HG02885 (cell line): ENCODE measurements at regions not wholly inside any gene's neighbourhood (a gene's known extent, or its start where the extent isn't known, plus 50 kb on each side); places are given as distances from the start of the nearest gene placed in this dataset.
"Not testable (repeated sequence)": the region's sequence is repeated elsewhere in the genome, so short reads cannot be mapped to it uniquely, and the experiment has no call there.

Experiments used
- ATAC-seq: cut with Tn5 transposase; IDR thresholded peaks from one replicate; pipeline ENCODE4 v1.9.1; 2021; ENCODE audit warnings: mild to moderate bottlenecking; ENCODE audit not compliant: unreplicated experiment, poor library complexity

DNA sequence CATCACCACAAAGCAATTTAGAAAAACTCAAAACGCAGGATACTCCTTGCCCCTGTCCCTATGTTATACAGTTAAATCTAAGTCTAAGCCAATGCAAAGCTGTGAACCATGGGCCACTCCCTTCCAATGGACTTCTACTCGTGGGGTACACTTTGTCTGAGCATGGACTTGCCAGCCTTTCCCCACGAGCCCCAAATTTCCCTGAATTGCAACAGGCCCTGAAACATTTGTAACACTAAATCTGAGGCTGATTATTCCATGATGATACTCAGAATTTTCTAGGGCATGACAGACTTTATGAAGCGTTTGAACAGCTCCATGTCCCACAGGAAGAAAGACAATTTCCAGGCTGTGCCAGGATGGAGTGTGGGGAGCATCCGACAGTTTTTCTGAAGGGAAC, 189.6 kb downstream of the TXNL1 start:
- ATAC-seq, result no peak

DNA sequence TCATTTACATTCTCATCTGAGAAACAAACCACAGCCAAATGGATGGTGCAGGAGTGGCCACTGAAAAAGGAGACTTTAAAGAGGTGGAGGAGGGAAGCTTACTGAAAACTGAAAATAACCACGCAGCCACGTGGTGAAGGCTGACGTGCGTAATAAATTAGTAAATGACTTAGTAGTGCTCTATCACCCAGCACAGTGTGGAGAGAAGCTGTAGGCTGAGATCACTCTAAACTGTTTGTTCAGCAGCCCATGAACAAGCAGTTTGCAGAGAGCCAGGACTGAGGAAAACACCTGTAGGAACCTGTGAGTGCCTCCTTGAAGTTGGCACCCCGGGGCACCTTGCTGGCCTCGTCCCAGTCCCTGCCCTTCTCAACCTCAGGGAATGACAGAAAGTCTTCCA, 193.0 kb downstream of the TXNL1 start:
- no peak for ATAC-seq

- no peak for ATAC-seq
Measured at GRCh38 chr18:56444201-56444600, 194.2 kb downstream of the TXNL1 start.

GRCh38 chr18:56443166-56443907, 195.1 kb downstream of the TXNL1 start:
- ATAC-seq, result no peak

DNA sequence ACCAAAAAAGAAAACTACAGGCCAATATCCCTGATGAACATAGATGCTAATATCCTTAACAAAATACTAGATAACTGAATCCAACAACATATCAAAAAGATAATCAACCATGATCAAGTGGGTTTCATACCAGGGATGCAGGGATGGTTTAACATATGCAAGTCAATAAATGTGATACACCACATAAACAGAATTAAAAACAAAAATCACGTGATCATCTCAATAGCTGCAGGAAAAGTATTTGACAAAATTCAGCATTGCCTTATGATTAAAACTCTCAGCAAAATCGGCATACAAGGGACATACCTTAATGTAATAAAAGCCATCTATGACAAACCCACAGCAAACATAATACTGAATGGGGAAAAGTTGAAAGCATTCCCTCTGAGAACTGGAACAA, 199.9 kb downstream of the TXNL1 start:
- ATAC-seq, result not testable (repeated sequence)

DNA sequence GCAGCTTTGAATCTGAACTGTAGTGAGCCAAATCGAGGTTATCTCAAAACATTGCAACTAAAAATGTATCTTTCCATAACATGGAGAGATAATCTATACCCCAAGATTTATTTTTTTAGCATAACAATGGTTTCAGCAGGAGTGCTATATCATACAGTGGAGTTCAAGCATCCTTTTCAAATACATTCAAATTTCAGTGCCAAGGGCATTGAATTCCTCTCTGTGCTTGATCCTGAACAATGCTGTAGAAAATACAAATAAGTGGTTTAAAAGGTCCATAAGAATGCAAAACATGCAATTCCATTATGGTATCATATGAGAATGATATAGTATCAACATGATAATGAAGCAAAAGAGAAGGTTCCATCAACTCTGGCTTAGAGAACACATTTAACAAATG, 201.7 kb downstream of the TXNL1 start:
- ATAC-seq, result no peak

GRCh38 chr18:56433919-56434318, 204.5 kb downstream of the TXNL1 start:
- ATAC-seq, result no peak

- no peak for ATAC-seq
Measured at GRCh38 chr18:56431551-56431950, 206.8 kb downstream of the TXNL1 start.

- no peak for ATAC-seq
Measured at GRCh38 chr18:56423626-56424025, 214.8 kb downstream of the TXNL1 start.

- ATAC-seq, result no peak
Measured at GRCh38 chr18:56421647-56422046, 216.7 kb downstream of the TXNL1 start.

DNA sequence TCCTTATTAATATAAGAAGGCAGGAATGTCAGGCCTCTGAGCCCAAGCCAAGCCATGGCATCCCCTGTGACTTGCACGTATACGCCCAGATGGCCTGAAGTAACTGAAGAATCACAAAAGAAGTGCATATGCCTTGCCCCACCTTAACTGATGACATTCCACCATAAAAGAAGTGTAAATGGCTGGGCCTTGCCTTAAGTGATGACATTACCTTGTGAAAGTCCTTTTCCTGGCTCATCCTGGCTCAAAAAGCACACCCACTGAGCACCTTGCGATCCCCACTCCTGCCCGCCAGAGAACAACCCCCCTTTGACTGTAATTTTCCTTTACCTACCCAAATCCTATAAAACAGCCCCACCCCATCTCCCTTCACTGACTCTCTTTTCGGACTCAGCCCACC, 217.5 kb downstream of the TXNL1 start:
- not testable (repeated sequence) for ATAC-seq

DNA sequence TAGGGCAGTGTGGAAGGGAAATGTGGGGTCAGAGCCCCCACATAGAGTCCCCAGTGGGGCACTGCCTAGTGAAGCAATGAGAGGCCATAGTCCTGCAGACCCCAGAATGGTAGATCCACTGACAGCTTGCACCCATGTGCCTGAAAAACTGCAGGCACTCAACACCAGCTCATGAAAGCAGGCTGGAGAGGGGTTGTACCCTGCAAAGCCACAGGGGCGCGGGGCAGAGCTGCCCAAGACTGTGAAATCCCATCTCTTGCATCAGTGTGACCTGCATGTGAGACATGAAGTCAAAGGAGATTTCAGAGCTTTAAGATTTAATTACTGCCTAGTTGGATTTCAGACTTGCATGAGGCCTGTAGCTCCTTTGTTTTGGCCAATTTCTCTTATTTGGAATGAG, 224.0 kb downstream of the TXNL1 start:
- no peak for ATAC-seq

GRCh38 chr18:56413862-56414261, 224.5 kb downstream of the TXNL1 start:
- no peak for ATAC-seq

DNA sequence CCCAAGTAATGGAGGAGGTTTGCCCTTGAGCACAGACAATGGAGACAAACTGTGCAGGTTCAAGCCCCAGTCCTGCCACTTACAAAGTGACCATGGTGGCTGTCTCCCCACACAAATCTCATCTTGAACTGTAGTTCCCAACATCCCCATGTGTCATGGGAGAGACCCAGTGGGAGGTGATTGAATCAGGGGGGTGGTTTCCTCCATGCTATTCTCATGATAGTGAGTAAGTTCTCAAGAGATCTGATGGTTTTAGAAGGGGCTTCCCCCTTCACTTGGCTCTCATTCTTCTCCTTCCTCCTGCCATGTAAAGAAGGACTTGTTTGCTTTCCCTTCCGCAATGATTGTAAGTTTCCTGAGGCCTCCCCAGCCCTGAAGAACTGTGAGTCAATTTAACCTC, 225.4 kb downstream of the TXNL1 start:
- no peak for ATAC-seq

GRCh38 chr18:56409736-56410135, 228.7 kb downstream of the TXNL1 start:
- no peak for ATAC-seq

- no peak for ATAC-seq
Measured at GRCh38 chr18:56407646-56408180, 230.7 kb downstream of the TXNL1 start.

- no peak for ATAC-seq
Measured at GRCh38 chr18:56402872-56403516, 235.4 kb downstream of the TXNL1 start.

- ATAC-seq, result no peak
Measured at GRCh38 chr18:56393870-56394269, 244.5 kb downstream of the TXNL1 start.

GRCh38 chr18:56391931-56392590, 246.3 kb downstream of the TXNL1 start:
- no peak for ATAC-seq

- ATAC-seq, result no peak
Measured at GRCh38 chr18:56390626-56391025, 247.8 kb downstream of the TXNL1 start.

GRCh38 chr18:56389190-56389589, 249.2 kb downstream of the TXNL1 start:
- ATAC-seq, result no peak
